ENCODE measurements at regions not wholly inside any gene's neighbourhood (a gene's known extent, or its start where the extent isn't known, plus 50 kb on each side); places are given as distances from the start of the nearest gene placed in this dataset.

DNA sequence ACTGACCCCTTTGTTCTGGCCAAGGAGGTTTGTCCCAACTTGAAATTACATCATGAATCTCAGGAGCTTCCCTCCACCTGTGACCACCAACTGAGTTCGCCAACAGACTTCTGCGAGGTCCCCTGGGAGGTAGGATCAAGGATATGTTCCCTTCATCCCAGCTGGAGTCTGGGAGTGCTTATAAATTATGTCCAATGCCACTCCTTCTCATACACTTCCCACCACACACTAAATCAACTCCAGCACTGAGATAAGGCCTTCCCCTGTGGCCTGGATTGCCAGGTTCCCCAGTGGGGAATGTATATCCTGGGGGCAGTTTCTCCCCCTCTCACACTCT, 99.2 kb downstream of the RND3 start:
- TF ChIP-seq, protein P1, sequence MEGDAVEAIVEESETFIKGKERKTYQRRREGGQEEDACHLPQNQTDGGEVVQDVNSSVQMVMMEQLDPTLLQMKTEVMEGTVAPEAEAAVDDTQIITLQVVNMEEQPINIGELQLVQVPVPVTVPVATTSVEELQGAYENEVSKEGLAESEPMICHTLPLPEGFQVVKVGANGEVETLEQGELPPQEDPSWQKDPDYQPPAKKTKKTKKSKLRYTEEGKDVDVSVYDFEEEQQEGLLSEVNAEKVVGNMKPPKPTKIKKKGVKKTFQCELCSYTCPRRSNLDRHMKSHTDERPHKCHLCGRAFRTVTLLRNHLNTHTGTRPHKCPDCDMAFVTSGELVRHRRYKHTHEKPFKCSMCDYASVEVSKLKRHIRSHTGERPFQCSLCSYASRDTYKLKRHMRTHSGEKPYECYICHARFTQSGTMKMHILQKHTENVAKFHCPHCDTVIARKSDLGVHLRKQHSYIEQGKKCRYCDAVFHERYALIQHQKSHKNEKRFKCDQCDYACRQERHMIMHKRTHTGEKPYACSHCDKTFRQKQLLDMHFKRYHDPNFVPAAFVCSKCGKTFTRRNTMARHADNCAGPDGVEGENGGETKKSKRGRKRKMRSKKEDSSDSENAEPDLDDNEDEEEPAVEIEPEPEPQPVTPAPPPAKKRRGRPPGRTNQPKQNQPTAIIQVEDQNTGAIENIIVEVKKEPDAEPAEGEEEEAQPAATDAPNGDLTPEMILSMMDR (conservative IDR thresholded peaks at IDR 0.05 in 1 of 2, IDR thresholded peaks at IDR 0.05 in 1 of 2; ENCODE audit: extremely low read depth in 1 of 2, insufficient read depth in 1 of 2, low read depth in 1 of 2, low read length in 2 of 2) = no peak
- TF ChIP-seq EZH2 (IDR thresholded peaks at IDR 0.05; ENCODE audit: borderline replicate concordance, low read length) = no peak
